ENCODE measurements at regions not wholly inside any gene's neighbourhood (a gene's known extent, or its start where the extent isn't known, plus 50 kb on each side); places are given as distances from the start of the nearest gene placed in this dataset.

GRCh38 chr2:217331523-217332416 is 471.9 kb upstream of the TNP1 start (continued):
- no peak for TF ChIP-seq GPN1 (CRISPR knock-in tag; IDR thresholded peaks at IDR 0.05; ENCODE audit: borderline replicate concordance)
- TF ChIP-seq HNRNPL (IDR thresholded peaks at IDR 0.05; ENCODE audit: low read depth, low read length) = no peak
- no peak for TF ChIP-seq SMAD9 (CRISPR knock-in tag; IDR thresholded peaks at IDR 0.05)
- TF ChIP-seq CBX5 (CRISPR knock-in tag; IDR thresholded peaks at IDR 0.05; ENCODE audit: borderline replicate concordance) = peak; percentile 91; the same call in 1 of the 2 replicates
- TF ChIP-seq FOXC1 (CRISPR knock-in tag; IDR thresholded peaks at IDR 0.05; ENCODE audit: borderline replicate concordance) = peak; percentile 42; the same call in 1 of the 2 replicates
- 0 out of 2 replicates have a peak, but pooled peaks have one; percentile 50 for TF ChIP-seq BRF2 (CRISPR knock-in tag; IDR thresholded peaks at IDR 0.05)
- TF ChIP-seq ZNF431 (CRISPR knock-in tag; IDR thresholded peaks at IDR 0.05; ENCODE audit: borderline replicate concordance, low read depth) = no peak
- TF ChIP-seq NBN (conservative IDR thresholded peaks at IDR 0.05) = no peak
- TF ChIP-seq ZNF558 (CRISPR knock-in tag; IDR thresholded peaks at IDR 0.05; ENCODE audit: borderline replicate concordance) = no peak
- TF ChIP-seq ZBTB3 (CRISPR knock-in tag; IDR thresholded peaks at IDR 0.05; ENCODE audit: borderline replicate concordance, low read depth) = 0 out of 2 replicates have a peak, but pooled peaks have one; percentile 62
- TF ChIP-seq ZSCAN20 (CRISPR knock-in tag; IDR thresholded peaks at IDR 0.05; ENCODE audit: borderline replicate concordance) = no peak
- TF ChIP-seq THRA (CRISPR knock-in tag; IDR thresholded peaks at IDR 0.05; ENCODE audit: borderline replicate concordance) = peak; percentile 84; the same call in 1 of the 2 replicates
- TF ChIP-seq THAP7 (CRISPR knock-in tag; IDR thresholded peaks at IDR 0.05) = peak; percentile 57; the same call in 1 of the 2 replicates
- no peak for TF ChIP-seq ZNF704 (CRISPR knock-in tag; IDR thresholded peaks at IDR 0.05; ENCODE audit: borderline replicate concordance)
- no peak for TF ChIP-seq TBP (CRISPR knock-in tag; IDR thresholded peaks at IDR 0.05)
- 0 out of 2 replicates have a peak, but pooled peaks have one; percentile 54 for TF ChIP-seq ZNF354B (CRISPR knock-in tag; IDR thresholded peaks at IDR 0.05)
- peak; percentile 83 for TF ChIP-seq HIC2 (CRISPR knock-in tag; IDR thresholded peaks at IDR 0.05; ENCODE audit: low read depth)
- TF ChIP-seq KLF13 (CRISPR knock-in tag; IDR thresholded peaks at IDR 0.05) = no peak
- TF ChIP-seq IKZF1 (IDR thresholded peaks at IDR 0.05) = no peak
- TF ChIP-seq ZNF20 (CRISPR knock-in tag; IDR thresholded peaks at IDR 0.05) = no peak
- TF ChIP-seq ZNF367 (CRISPR knock-in tag; IDR thresholded peaks at IDR 0.05; ENCODE audit: borderline replicate concordance) = no peak
- TF ChIP-seq ZNF816 (CRISPR knock-in tag; IDR thresholded peaks at IDR 0.05; ENCODE audit: borderline replicate concordance) = peak; percentile 95
